Erythroblast (primary cell): ENCODE measurements at regions not wholly inside any gene's neighbourhood (a gene's known extent, or its start where the extent isn't known, plus 50 kb on each side); places are given as distances from the start of the nearest gene placed in this dataset.

Source experiments
- GATA1 ChIP-seq: IDR thresholded peaks from 2 replicates; pipeline ENCODE4 v1.6.1; 2011; ENCODE audit warnings: low read depth, mild to moderate bottlenecking, control low read depth, low read length, moderate library complexity
- POLR2A ChIP-seq: IDR thresholded peaks from 2 replicates; pipeline ENCODE4 v1.6.1; 2011; ENCODE audit warnings: mild to moderate bottlenecking, low read length

GRCh38 chr16:48978501-48978900 lies 303.1 kb downstream of the CBLN1 start:
- TF ChIP-seq POLR2A: no peak
- TF ChIP-seq GATA1: no peak
